Fibroblast of skin of right biceps (primary cell): ENCODE measurements at regions not wholly inside any gene's neighbourhood (a gene's known extent, or its start where the extent isn't known, plus 50 kb on each side); places are given as distances from the start of the nearest gene placed in this dataset.
A peak's percentile ranks its signal among the peaks of the same experiment; 100 is the strongest.
"Not testable (repeated sequence)": the region's sequence is repeated elsewhere in the genome, so short reads cannot be mapped to it uniquely, and the experiment has no call there.

Experiments
- DNase-seq: peaks from one replicate; pipeline ENCODE4 v3.0.0-alpha.2; 2013

DNA sequence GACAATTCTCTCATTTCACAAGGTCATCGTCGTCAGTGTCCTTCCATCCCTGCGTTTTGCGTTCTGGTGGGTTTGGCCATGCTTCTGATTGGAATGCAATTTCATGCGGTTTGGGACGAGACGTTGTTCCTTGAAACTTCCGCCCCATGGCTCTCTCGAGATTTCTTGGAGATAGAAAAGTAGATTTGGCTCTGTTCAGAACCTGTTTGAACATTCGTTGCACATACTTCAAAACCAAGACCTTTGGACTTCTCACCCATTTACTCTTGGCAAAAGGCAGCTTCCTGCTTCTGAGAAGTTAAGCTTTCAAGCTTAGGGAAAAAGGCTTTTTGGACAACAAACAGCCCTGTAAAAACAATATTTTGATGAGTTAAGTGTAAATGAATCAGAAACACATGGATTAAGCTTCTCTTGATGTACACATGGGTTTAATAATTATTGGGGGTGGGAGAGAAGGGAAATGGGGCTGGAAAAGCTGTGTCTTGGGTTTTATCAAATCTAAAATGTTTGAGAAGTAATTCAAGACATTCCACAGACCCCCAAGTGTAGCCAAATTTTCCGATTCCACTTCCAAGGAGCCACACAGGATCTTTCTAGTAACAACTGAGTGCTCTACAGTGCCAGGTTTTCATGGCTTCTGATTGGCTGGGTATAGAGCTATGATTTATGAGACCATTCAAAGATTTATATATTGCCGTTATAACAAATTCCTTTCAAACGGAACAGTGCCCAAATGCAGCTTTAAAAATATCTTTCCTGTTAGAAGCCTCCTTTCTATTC lies 467.2 kb downstream of the MED13L start:
- DNase-seq = no peak

DNA sequence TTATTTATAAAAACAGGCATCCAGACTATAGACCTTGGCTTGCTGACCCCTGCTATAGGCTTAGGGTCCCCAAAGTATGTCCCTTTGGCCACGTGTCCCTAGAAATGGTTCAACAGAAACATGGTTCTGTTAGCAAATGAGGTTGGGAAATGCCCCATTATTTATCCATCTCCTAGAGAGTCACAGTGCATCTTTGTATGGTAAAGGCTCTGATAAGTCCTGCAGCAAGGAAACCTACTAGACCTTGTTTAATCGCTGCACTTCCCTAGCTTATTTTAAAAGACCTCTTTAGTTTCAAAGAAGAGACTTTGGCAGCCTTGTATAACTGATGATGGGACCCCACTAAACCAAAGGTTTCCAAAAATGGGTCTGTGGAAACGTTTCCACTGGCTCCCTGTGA lies 471.5 kb downstream of the MED13L start:
- no peak for DNase-seq

DNA sequence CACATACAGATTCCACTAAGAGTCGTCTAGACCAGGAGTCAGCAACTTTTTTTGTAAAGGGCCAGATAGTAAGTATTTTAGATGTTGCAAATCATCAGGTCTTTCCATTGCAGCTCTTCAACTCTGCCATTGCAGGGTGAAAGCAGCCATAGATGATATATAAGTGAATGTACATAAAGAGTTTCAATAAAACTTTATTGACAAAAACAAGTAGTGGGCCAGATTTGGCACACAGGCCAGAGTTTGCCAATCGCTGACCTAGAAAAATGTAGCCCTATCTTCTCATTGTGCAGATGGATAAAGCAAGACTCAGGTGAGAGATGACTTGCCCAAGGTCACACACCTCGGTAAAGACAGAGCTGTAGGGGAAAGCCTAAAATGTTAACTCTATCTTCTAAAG lies 474.7 kb downstream of the MED13L start:
- DNase-seq = no peak

DNA sequence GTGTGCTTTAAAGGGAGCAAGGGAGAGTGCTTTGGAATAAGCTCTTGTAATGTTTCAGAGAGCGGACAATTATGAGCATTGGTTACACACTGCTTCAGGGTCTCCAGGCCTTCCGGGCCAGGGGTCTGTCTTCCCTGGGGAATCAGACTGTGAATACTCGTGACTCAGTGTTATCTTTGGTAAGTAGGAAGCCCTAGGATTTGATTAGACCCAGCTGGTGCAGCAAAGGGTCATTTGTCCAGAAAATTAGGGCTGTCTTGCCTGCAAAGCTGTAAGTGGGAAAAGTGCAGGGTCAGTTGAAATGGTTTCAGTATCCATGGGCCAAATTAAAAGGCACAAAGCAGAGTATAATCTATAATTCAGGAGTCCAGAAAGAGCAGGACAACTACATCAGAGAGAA lies 475.6 kb downstream of the MED13L start:
- DNase-seq = no peak

DNA sequence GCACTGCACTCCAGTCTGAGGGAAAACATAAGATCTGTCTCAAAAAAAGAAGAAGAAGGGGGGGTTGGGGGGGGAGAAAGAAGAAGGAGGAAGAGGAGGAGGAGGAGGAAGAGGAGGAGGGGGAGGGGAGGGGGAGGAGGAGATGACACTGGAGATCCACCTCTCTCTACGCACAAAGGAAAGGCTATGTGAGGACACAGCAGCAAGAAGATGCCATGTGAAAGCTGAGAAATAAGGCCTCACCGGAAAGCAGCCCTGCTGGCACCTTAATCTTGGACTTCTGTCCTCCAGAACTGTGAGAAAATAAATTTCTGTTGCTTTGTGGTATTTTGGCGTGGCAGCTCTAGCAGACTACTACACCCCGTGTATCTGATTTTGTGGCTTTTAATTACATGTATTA lies 477.9 kb downstream of the MED13L start:
- DNase-seq = no peak

DNA sequence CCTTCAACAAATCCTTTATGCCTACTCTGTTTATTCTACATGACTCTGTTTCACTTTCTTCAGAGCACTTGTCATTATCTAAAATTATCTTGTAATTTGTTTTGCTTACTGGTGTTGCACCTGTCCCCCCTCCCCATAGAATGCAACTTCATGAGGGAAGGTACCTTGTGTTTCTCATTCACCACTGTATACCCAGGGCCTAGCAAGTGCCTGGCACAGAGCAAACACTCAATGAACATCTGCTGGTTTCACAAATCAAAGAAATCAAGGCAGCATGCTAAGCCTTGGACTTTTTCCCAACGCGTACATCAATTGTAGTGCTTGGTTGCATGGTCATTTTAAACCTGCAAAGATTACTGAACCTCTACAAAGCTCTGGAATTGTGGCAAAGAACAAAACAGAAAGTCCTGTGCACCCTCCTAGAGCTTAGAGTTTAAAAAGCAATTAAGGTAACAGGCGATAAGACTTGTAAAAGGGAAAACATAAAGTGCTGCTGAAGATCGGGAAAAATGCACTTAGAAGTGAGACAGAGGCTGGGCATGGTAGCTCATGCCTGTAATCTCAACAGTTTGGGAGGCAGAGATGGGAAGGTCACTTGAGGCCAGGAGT lies 479.1 kb downstream of the MED13L start:
- no peak for DNase-seq

DNA sequence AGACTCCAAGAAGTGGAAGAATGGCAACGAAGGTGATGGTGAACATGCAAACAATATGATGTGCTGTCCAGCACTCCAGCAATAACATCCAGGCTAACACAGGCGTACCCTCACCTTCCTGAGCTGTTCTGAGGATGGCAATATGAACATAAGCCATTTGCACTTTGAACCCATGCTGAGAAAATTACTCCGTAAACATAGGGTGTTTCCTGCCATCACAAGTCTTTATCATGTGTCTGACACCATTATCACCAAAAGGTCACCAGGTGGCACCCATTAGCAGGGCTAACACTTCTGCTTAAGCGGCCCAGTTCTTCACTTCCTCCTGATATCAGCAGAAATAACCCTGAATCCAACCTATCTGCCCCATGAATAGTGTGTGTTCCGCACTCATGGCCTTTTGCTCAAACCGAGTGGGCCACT lies 482.8 kb downstream of the MED13L start:
- DNase-seq = no peak

DNA sequence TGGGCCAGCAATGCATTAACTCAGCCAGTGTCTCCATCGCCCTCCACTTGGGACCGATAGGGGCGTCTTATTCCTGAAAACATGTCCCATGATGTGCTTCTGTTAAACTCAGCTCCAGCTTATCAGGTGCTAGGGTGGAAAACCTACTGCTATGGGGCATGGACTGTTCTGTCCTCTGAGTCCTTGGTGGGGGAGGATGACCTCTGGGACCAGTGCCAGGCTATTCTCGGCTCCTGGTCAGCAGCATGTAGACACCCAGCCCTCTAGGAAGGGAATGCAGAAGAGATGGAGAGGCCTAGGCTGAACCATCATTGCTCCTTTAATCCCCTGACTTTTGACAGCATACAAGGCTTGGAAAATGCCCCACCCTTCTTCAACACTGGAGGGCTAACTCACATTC lies 486.2 kb downstream of the MED13L start:
- DNase-seq = no peak

DNA sequence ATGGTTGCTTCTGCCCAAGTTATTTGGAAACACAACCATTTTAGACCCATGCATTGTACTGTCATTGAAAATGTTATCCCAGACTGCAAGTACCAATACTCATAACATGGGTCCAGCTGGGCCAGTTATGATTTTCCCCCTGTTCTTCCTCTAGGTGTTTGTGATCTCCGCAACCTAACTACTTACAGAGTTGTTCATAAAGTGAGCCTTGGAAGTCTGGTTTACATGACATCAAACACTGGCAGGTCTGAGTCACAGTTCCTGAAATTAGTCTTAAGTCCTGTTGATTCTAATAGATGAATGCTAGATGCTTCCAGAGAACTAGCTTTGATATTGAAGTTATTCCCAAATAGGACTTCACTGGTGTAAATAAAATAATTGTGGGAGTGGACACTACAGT lies 487.0 kb downstream of the MED13L start:
- DNase-seq = no peak

DNA sequence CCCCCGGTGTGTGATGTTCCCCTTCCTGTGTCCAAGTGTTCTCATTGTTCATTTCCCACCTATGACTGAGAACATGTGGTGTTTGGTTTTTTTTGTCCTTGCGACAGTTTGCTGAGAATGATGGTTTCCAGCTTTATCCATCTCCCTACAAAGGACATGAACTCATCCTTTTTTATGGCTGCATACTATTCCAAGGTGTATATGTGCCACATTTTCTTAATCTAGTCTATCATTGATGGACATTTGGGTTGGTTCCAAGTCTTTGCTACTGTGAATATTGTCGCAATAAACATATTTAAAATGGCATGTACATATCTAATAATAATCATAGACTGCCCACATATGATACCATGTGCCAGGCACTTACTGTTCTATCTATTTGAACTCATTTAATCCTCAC lies 491.0 kb downstream of the MED13L start:
- DNase-seq = not testable (repeated sequence)

DNA sequence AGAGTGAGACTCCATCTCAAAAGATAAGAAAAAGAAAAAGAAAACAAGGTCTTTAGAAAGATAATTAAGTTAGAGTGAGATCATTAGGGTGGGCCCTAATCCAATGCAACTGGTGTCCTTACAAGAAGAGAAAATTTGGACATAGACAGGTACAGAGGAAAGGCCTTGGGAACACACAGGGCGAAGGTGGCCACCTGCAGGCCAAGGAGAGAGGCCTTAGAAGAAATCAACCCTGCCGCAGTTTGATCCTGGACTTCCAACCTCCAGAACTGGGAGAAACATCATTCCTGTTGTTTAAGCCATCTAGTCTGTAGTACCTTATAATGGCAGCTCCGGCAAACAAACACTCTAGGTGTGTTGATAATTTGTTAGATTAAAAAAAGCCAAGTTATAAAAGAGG lies 491.9 kb downstream of the MED13L start:
- no peak for DNase-seq

DNA sequence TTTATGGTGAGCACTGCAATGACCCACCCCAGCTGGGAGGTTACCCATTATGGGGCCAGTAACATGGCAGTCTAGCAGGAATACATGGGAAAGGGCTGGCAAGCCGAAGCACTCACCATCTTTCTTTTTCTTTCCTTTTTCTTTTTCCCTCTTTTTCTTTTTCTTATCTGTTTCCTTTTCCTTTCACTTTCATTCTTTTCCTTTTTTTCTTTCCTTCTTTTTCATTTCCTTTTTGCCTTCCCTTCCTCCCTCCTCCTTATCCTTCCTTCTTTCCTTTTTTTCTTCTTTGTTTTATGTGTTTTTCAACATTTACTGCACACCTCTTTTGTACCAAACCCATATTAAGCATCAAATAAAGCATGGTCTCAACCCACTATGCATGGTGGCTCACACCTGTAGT lies 501.1 kb downstream of the MED13L start:
- DNase-seq = no peak

DNA sequence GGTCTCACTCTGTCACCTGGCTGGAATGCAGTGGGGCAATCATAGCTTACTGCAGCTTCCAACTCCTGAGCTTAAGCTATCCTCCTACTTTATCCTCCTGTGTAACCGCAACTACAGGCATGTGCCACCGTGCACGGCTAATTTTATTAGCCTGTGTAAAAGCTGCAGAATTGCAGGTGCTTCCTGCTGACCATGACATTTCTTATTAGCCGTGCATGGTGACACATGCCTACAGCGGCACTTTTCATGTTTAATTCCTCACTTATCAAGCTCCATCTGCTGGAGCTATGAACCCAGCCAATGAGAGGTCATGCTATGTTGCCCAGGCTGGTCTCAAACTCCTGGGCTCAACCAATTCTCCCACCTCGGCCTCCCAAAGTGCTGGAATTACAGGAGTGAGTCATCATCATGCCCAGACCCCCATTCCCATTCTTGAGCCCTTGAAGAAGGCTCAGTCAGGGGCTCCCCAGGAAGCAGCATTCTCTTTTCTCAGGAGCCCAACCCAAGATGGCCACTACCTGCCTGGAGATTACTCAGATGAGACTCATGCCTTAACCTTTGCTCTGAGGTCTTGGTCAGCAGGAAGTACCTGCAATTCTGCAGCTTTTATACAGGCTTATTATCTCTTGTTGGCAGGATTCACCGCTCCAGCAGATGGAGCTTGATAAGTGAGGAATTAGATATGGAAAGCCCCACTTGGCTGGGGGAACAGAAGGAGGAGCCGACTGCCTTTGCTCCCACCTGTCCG lies 503.2 kb downstream of the MED13L start:
- DNase-seq = no peak

DNA sequence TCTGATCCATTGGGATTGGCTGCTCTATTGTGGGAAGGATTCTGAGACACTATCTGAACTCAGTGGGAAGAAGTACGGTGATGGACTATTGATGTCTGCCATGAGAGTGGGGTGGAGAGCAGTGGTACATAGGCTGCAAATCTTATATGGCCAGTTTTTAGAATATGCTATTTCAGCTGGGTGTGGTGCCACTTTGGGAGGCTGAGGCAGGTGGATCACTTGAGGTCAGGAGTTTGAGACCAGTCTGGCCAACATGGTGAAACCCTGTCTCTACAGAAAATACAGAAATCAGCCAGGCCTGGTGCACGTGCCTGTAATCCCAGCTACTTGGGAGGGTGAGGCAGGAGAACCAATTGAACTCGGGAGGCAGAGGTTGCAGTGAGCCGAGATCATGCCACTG lies 505.9 kb downstream of the MED13L start:
- no peak for DNase-seq

DNA sequence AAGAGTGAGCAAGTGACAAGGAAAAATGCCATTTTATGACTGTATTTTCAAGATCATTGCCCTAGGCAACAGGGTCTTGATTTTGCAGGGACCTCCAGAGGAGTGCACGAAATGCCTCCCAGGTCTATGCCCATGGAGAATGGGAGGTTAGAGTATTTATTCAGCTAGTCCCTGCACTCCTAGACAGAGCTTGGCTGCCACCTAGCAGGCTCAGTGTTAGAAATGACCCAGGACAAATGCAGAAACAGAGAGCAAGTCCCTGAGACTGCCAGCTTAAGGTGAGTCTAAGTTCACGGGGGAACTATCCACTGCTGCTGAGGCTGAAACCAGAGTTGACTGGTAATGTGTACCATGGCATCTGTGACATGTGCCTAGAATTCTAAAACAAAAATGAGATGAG lies 506.4 kb downstream of the MED13L start:
- peak; percentile 10 for DNase-seq

DNA sequence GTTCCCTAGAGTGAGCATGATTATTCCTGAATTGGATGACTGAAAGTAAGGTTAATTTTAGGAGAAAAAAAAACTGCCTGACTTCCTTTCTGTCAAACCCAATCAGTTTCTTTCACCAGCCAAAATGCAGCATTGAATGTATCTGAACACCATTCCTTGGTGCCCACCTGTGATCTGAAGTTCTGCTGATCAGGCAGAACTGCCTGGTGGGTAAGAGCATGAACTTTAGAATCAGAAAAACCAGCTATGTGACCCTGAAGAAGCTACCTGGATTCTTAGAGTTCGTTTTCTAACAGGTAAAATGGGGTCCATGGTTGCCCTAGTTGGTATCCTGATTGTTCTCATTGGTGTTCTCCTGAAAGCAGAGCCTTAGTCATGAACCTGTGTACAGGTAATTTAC lies 506.9 kb downstream of the MED13L start:
- DNase-seq = no peak

DNA sequence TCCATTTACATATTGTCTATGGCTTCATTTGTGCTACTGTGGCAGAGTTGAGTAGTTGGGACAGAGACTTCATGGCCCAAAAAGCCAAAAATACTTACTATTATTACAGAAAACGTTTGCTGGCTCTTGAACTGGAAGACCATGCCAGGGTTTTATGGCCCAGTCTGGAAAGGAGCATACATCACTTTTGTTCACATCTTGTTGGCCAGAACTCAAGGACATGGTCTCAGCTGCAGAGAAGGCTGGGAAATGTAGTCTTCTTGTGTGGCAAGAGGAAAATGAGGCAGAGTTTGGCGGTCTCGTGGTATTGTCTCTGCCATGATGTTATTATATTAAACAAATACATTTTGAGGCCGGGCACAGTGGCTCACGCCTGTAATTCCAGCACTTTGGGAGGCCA lies 509.6 kb downstream of the MED13L start:
- no peak for DNase-seq

DNA sequence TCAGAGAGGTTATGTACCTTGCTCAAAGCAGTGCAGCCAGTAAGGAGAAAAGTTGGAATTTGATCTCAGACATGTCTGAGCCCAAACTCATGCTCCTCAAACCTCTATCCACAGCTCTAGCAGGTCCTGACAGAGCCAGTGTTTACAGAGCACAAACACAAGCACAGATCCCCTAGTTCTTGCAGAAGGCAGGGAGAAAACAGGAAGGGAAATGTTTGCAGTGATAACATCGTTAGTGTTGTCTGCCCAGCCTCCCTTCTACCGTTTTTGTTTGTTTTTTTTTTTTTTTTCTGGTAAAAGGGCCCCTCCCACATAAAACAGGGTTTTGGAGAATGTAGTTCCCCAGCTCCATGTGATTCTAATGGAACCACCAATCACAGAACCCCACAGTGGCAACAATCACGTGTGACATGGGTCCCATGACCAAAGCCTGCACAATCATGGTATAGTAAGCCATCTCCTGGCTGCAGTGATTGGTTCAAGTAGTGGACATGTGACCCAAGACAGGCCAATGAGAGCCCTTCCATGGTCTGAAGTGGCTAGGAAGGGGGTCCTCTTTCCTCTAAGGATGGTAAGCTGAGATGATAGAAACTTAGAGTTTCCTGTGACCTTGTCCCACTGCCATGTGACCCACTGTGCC lies 513.4 kb downstream of the MED13L start:
- no peak for DNase-seq

DNA sequence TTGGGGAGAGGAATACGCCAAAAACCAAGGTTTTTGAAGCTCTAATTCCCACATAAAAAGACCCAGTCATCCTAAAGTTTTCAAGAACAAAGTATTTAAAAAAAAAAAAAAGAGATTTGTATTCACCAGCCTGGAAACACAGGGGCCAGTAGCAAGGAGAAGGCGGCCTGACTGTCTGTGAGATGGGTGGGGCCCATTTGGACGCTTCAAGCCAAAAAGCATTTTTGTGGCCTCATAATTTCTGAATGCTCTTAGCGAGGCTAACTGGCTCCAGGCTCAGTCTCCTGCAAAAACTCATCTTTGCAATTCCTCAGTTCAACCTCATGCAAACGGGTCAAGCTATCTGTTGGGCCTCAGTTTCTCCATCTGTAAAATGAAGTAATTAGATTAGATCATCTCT lies 514.1 kb downstream of the MED13L start:
- peak; percentile 34 for DNase-seq

DNA sequence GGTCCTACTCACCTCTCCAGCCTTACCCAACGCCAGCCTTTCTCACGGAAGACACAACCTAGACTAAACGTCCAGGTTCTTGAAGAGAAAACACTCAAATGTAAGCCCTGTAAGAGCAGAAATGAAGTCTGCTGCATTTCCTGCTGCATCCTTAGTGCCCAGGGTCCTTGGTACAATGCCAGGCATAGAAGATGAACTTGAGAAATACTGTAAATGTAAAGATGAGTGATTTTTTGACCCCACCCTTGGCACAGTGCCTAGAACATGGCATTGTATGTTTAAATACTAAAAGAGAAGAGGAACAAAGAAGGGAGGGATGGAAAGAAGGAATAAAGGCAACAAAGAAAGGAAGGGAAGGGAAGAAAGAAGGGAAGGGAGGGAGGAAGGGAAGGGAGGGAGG lies 514.6 kb downstream of the MED13L start:
- no peak for DNase-seq

DNA sequence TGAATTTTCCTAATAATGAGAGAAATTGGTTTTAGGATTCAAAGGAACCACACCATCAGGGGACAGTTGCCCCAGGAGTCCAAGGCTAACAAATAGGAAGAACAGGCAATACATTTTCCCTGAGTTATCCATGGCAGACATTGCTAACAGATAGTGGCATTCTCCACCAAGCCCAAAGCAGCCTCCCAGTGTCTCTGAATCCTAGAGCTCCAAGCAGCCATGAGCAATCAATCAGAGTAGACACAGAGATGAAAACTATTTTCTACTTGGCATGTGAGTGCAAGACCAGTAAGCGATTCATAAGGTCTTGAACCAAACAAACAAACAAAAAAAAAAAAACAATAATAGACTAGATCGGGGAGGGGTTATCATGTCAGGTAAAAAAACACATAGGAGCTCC lies 515.7 kb downstream of the MED13L start:
- DNase-seq = no peak

DNA sequence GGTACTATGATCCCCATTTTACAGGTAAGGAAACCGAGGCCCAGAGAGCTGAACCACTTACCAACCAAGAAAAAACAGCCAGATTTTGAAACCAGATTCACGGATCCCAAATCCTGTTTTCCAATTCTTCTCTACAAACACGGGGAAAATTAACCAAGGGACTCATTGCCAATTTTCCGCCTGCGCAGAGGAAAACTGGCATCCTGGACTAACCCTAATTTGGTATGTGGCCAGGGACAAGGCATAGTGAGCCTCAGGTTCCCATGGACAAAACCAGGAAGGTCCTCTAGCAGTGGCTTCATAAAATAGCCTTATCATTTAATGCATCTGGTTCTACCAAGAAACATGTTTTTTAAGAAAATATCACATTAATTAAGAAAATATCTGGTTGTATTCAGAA lies 517.3 kb downstream of the MED13L start:
- DNase-seq = no peak

DNA sequence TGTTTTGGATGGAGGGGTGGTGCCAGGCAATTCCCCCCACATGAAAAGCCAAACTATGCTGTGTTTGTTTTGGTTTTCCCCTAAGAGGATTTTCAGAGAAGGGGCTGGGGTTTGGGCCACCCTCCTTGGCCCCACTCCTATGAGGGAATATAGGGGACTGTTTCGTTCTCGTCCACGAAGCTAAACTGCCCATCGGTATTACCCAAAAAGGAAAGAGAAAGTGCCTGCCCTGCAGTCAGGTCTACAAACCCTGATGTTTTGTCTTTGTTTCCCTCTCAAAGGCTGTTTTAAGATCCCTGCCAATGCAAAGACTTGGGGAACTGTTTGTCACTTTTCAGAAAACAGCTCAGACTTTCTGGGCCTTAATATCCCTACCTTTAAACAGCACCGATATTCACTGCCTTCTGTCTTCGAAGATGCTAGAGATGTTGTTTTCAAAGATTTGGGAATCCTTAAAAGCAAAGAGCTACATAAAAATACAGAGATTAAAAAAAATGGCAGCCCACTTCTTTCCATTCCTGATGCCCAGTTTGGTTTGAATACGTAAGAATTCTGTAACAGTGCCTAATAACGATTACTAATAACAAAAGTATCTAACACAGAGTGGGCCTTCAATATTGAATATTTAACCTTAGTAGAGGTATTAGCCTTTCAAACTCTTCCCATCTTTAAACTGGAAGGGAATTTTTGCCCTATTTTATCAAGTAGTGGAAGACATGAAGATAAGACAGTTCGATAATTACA lies 518.4 kb downstream of the MED13L start:
- DNase-seq = no peak
